NCI-H1694 treated with DMSO at 0.1 percent for 48 hours (cell line): ENCODE measurements at regions not wholly inside any gene's neighbourhood (a gene's known extent, or its start where the extent isn't known, plus 50 kb on each side); places are given as distances from the start of the nearest gene placed in this dataset.

ENCODE experiments used
- DNase-seq: peaks from one replicate; lab custom pipeline; 2025; lab: John Stamatoyannopoulos, UW

DNA sequence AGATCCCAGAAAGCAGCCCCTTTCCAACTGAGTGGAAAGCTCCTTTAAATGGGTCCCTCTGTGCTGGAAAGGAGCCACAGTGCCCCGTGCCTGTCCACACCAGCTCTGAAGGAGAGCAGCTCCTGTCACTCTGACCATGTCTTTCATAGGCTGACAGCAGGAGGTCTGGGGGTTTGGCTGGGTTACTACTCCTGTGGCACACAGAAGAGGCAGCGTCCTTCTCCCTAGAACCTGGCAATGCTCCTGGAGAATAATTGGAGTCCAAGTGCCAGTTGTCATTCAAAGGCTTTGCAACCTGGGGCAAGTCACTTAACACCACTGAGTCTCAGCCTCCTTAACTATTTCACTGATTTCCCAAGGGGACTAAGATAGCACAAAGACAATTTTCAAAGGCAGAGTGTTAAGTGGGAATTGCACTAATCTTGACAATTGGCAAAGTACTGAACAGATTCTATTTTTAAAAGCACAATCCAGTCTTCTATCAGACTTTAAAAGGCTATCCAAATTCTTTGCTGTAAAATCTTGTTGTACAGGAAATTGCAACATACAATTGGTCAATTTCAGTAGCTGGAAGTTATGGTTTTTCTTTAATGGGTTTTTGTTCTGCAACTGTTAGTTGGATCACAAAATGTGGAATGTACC is 457.2 kb downstream of the KIF16B start:
- no peak for DNase-seq

- DNase-seq, result no peak
Observed at GRCh38 chr20:16113736-16114135, 459.5 kb downstream of the KIF16B start.

GRCh38 chr20:16111852-16112412 is 461.3 kb downstream of the KIF16B start:
- DNase-seq, result no peak

- DNase-seq, result no peak
Observed at GRCh38 chr20:16111172-16111832, 461.9 kb downstream of the KIF16B start.

GRCh38 chr20:16107172-16107870 is 465.9 kb downstream of the KIF16B start:
- DNase-seq, result no peak

DNA sequence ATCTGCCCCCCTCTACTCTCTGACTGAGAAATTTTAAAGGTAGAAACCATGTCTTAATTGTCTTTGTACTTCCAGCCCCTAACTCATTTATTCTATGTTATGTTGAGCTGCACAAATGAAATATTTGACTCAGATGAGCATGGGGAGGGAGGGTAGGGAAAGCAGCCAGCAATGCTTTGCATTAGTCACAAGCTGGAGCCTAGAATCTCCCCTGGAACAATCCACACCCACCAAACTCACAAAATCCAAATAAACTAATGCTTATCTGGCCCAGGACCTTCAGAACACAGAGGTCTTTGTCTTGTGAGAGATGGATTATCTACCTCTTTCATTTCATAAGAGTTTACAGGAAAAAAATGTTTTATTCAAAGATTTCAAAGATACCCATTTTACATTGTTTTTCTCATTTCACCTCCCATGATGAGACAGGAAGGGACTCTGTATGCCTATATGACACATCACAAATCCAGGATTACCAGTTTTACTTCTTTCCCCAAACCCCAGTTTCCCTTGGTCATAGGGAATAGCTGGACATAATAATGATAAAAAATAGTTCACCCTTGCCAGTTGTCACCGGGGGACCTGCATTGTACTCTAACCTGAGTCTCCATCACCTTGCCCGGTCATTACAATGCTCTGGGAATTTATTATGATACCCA is 466.9 kb downstream of the KIF16B start:
- DNase-seq, result no peak

DNA sequence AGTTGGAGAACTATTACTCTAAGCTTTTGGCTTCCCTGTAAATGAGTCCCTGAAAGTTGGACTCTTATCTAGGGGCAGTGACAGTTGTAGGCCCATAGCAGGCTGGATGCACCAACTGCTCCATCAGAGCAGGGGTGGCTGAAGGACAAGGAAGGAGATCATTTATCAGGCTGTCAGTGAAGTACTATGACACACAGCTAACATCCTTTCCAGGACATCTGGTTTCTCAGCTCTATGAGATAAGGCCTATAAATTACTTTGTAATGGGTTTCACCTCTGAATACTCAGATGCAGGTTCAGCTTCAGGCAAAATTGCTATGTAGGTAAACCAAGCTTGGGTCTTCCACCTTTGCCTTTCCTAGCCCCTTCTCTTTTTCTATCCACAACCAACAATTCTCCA is 468.5 kb downstream of the KIF16B start:
- no peak for DNase-seq
